K562 (cell line): ENCODE measurements at regions not wholly inside any gene's neighbourhood (a gene's known extent, or its start where the extent isn't known, plus 50 kb on each side); places are given as distances from the start of the nearest gene placed in this dataset.

Source experiments
- ATAC-seq: fragments of 200-7000 bp; cut with Tn5 transposase; 3 replicates; pipeline ENCODE4 v1.9.1; 2020; ENCODE audit warnings: moderate library complexity
- BruUV-seq: library from RNA; stranded (reverse); fragments of 400-500 nt; replicated peaks from 2 replicates; lab custom pipeline; 2021; lab: Mats Ljungman, UMichigan
- CTCF ChIA-PET: fragments of 300-600 bp; formaldehyde crosslinking; extraction: SDS; loops from one replicate; lab custom pipeline; 2021; ENCODE audit warnings: low intra/inter-chr PET ratio; lab: Yijun Ruan, JAX
- POLR2A ChIA-PET: fragments of 300-600, 350-650 bp; sonication (Branson Sonifier 250); formaldehyde crosslinking; extraction: SDS; loops from one replicate; lab custom pipeline; 2021; ENCODE audit warnings: antibody characterized with exemption, inconsistent platforms; lab: Yijun Ruan, JAX
- DNase-seq, 4 experiments: peaks; one replicate each; pipeline versions ENCODE4 v3.0.0 to v3.0.0-alpha.2; 2011 to 2018; ENCODE audit warnings: low spot score in 3 of 4, mixed read lengths in 3 of 4; ENCODE audit errors: extremely low read depth in 1 of 4
- FAIRE-seq: peaks from 2 replicates; lab custom pipeline; 2011; peaks lifted over from hg19 to GRCh38; lab: Jason Lieb, UNC
- H2AFZ ChIP-seq: 2 replicates; pipeline ENCODE4 v1.6.0; 2011; ENCODE audit warnings: low read depth, low read length, control low read depth, inconsistent platforms
- H3K27ac ChIP-seq: fragments of 200-600 bp; 3 replicates; pipeline ENCODE4 v1.8.0; 2011; ENCODE audit warnings: low read depth, mild to moderate bottlenecking, control low read depth, inconsistent platforms, low read length, moderate library complexity, mixed read lengths; ENCODE audit errors: extremely low read depth
- H3K27me3 ChIP-seq, 2 experiments: fragments of 300-600 bp in 1 of 2; 2 replicates in 1 of 2; 3 replicates in 1 of 2; pipeline versions ENCODE4 v1.6.0 to v1.8.0; 2011; ENCODE audit warnings: inconsistent platforms in 2 of 2, low read length in 2 of 2, mild to moderate bottlenecking in 1 of 2, mixed read lengths in 1 of 2, moderate library complexity in 1 of 2; ENCODE audit not compliant: control insufficient read depth in 2 of 2, insufficient read depth in 2 of 2
- H3K36me3 ChIP-seq: fragments of 300-600 bp; 3 replicates; pipeline ENCODE4 v1.8.0; 2011; ENCODE audit warnings: mild to moderate bottlenecking, low read length, inconsistent platforms; ENCODE audit not compliant: control insufficient read depth, insufficient read depth
- H3K4me1 ChIP-seq, 2 experiments: fragments of 200-600 bp in 1 of 2; replicated peaks in 1 of 2; 2 replicates in 1 of 2; 3 replicates in 1 of 2; pipeline versions ENCODE4 v1.5.1 to v1.8.0; 2011; ENCODE audit warnings: inconsistent platforms in 2 of 2, low read length in 2 of 2, mild to moderate bottlenecking in 1 of 2, mixed read lengths in 1 of 2, moderate library complexity in 1 of 2; ENCODE audit not compliant: control insufficient read depth in 2 of 2, insufficient read depth in 2 of 2
- H3K4me2 ChIP-seq: 2 replicates; pipeline ENCODE4 v1.6.1; 2011; ENCODE audit warnings: low read length, control low read depth, inconsistent platforms, mixed read lengths; ENCODE audit not compliant: insufficient read depth
- H3K4me3 ChIP-seq: fragments of 200-600 bp; sonication (generic), shearing (Covaris generic); 2 replicates; pipeline ENCODE4 v1.5.1; 2016; ENCODE audit warnings: control low read depth, inconsistent platforms
- H3K79me2 ChIP-seq: fragments of 200-600 bp; 3 replicates; pipeline ENCODE4 v1.8.0; 2011; ENCODE audit warnings: low read length, inconsistent platforms; ENCODE audit not compliant: control insufficient read depth, insufficient read depth
- H3K9ac ChIP-seq, 2 experiments: 2 replicates each; pipeline versions ENCODE4 v1.6.0 to v1.6.1; 2011; ENCODE audit warnings: low read depth in 2 of 2, low read length in 2 of 2, control low read depth in 1 of 2, inconsistent platforms in 1 of 2, mild to moderate bottlenecking in 1 of 2, mixed read lengths in 1 of 2; ENCODE audit not compliant: insufficient read depth in 1 of 2
- H3K9me1 ChIP-seq: one replicate; pipeline ENCODE4 v1.6.0; 2011; ENCODE audit warnings: inconsistent platforms, mild to moderate bottlenecking, low read length, moderate library complexity; ENCODE audit not compliant: control insufficient read depth, insufficient read depth
- H3K9me3 ChIP-seq: replicated peaks from 2 replicates; pipeline ENCODE4 v1.5.1; 2011; ENCODE audit warnings: low read depth, low read length, inconsistent platforms; ENCODE audit not compliant: control insufficient read depth, insufficient read depth
- H4K20me1 ChIP-seq: replicated peaks from 2 replicates; pipeline ENCODE4 v1.6.1; 2011; ENCODE audit warnings: low read length, inconsistent platforms, mixed read lengths; ENCODE audit not compliant: control insufficient read depth, insufficient read depth
- PBX2 ChIP-seq, 2 experiments: IDR thresholded peaks in 1 of 2; conservative IDR thresholded peaks in 1 of 2; 2 replicates each; pipeline ENCODE4 v1.6.1; 2016; ENCODE audit warnings: low read depth in 2 of 2, mild to moderate bottlenecking in 1 of 2, missing compliant biosample characterization in 1 of 2, missing genetic modification characterization in 1 of 2, moderate library complexity in 1 of 2
- PHF8 ChIP-seq: fragments of 200-600 bp; sonication (generic); IDR thresholded peaks from 2 replicates; pipeline ENCODE4 v1.6.1; 2012; ENCODE audit warnings: mixed run types, mild to moderate bottlenecking, inconsistent platforms, low read length, moderate library complexity, borderline replicate concordance
- SAFB2 ChIP-seq: fragments of 200-400 bp; formaldehyde crosslinking; IDR thresholded peaks from 2 replicates; pipeline ENCODE4 v1.6.1; 2018; ENCODE audit warnings: borderline replicate concordance, low read length, low read depth, moderate library complexity; ENCODE audit not compliant: severe bottlenecking
- THRAP3 ChIP-seq: fragments of 450-650 bp; IDR thresholded peaks from 2 replicates; pipeline ENCODE4 v1.6.1; 2016; ENCODE audit warnings: mild to moderate bottlenecking, inconsistent platforms, borderline replicate concordance
- ZBTB34 ChIP-seq: fragments of 250-450 bp; sonication (Bioruptor Pico); IDR thresholded peaks from 2 replicates; pipeline ENCODE4 v1.8.0; 2021; ENCODE audit warnings: mild to moderate bottlenecking, moderate library complexity
- ZNF347 ChIP-seq: fragments of 450-650 bp; formaldehyde crosslinking; IDR thresholded peaks from 2 replicates; pipeline ENCODE4 v1.4.0; 2020; ENCODE audit warnings: low read depth, mild to moderate bottlenecking, moderate library complexity
- WGBS: fragments of 100-300 bp; shearing (Covaris generic); methylation state at CpG from one replicate; pipeline ENCODE4 v1.1.6; 2016; ENCODE audit warnings: low coverage, mixed read lengths; ENCODE audit not compliant: insufficient coverage; ENCODE audit errors: missing lambda C conversion rate; 5-methylcytosine and 5-hydroxymethylcytosine counted together
- in situ Hi-C: fragments of 300-500 bp; cut with MboI; formaldehyde crosslinking; loops from 4 replicates; pipeline ENCODE4 v1.15.0; 2018; ENCODE audit warnings: inconsistent platforms, mixed read lengths
- intact Hi-C: fragments of 100-400 bp; cut with micrococcal nuclease; formaldehyde crosslinking; loops from 2 replicates; pipeline ENCODE4 v1.14.2; 2022

- no peak overlapping the region for H2AFZ ChIP-seq
- BruUV-seq = no TSS peak
- H3K27ac ChIP-seq = no peak overlapping the region
- TF ChIP-seq ZBTB34 (CRISPR knock-in tag) = no peak
- no peak for TF ChIP-seq PBX2 (CRISPR knock-in tag; IDR thresholded peaks at IDR 0.05; ENCODE audit: low read depth)
- TF ChIP-seq PBX2 (tag; conservative IDR thresholded peaks at IDR 0.05; ENCODE audit: low read depth) = no peak
- TF ChIP-seq THRAP3 = no peak
- TF ChIP-seq PHF8 = no peak
- TF ChIP-seq SAFB2 = no peak
- TF ChIP-seq ZNF347 (CRISPR knock-in tag) = no peak
- H4K20me1 ChIP-seq = no peaks in the 10 kb centered on the region
- H3K9me1 ChIP-seq = no peaks in the 10 kb centered on the region
- in situ Hi-C loops = no loop called here
- H3K9ac ChIP-seq = no peak overlapping the region
- ChIA-PET POLR2A (no interaction called here), CTCF (no interaction called here)
- intact Hi-C loops = no loop called here
- H3K79me2 ChIP-seq = no peaks in the 10 kb centered on the region
- no peak overlapping the region for H3K4me2 ChIP-seq
- DNase-seq (no peak), ATAC-seq (no peak), FAIRE-seq (no peak)
- H3K4me1 ChIP-seq = no peaks in the 10 kb centered on the region
- H3K27me3 ChIP-seq = no peaks in the 10 kb centered on the region
- no peaks in the 10 kb centered on the region; the same call in none of the 2 replicates for H3K9me3 ChIP-seq
- H3K36me3 ChIP-seq = no peaks in the 10 kb centered on the region
- no peak overlapping the region for H3K4me3 ChIP-seq
- WGBS = 1% methylated on average over 4 of the region's 4 CpGs
Observed at GRCh38 chr5:93236807-93237421, 344.1 kb downstream of the NR2F1-AS1 start.
